Panc1 (cell line): ENCODE measurements at regions not wholly inside any gene's neighbourhood (a gene's known extent, or its start where the extent isn't known, plus 50 kb on each side); places are given as distances from the start of the nearest gene placed in this dataset.

Experiments used
- POLR2AphosphoS5 ChIP-seq: IDR thresholded peaks from 2 replicates; pipeline ENCODE4 v1.6.1; 2012; ENCODE audit warnings: mild to moderate bottlenecking, low read depth, low read length, moderate library complexity
- SIN3A ChIP-seq: IDR thresholded peaks from 2 replicates; pipeline ENCODE4 v1.6.1; 2012; ENCODE audit warnings: low read depth, mild to moderate bottlenecking, low read length, moderate library complexity, borderline replicate concordance; ENCODE audit not compliant: insufficient read depth
- TCF7L2 ChIP-seq: IDR thresholded peaks from 2 replicates; pipeline ENCODE4 v1.6.1; 2011; ENCODE audit warnings: mild to moderate bottlenecking, low read depth, low read length, inconsistent platforms
- TF ChIP-seq, protein P1 (sequence below): fragments of 450-650 bp; IDR thresholded peaks from 2 replicates; pipeline ENCODE4 v1.5.1; 2017; ENCODE audit warnings: mild to moderate bottlenecking
- TF ChIP-seq, protein P2 (sequence below), 2 experiments: IDR thresholded peaks; 2 replicates each; pipeline ENCODE4 v1.6.1; 2011 to 2012; ENCODE audit warnings: low read depth in 2 of 2, control low read depth in 1 of 2, low read length in 1 of 2, mild to moderate bottlenecking in 1 of 2, moderate library complexity in 1 of 2; ENCODE audit not compliant: insufficient read depth in 1 of 2

DNA sequence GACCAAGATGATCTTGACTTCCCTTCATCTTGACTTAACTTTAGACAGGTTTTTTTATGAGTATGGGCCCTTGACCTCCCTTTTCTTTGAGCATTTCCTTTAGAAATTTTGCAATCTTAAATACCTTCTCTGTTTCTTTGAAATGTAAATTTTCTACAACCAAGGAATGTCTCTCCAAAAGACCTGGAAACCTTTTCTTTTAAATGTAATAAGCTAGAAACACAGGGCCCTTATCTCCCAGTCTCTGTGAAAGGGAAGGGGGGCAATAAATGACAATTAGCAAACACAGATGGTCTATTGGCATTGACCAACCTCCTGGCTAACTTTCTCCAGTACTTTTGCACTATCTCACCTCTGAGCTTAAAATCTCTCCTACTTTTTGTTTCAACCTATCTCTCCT lies 144.3 kb upstream of the GK2 start:
- TF ChIP-seq POLR2AphosphoS5 (no peak), SIN3A (no peak), TCF7L2 (no peak)
- TF ChIP-seq, protein P1, sequence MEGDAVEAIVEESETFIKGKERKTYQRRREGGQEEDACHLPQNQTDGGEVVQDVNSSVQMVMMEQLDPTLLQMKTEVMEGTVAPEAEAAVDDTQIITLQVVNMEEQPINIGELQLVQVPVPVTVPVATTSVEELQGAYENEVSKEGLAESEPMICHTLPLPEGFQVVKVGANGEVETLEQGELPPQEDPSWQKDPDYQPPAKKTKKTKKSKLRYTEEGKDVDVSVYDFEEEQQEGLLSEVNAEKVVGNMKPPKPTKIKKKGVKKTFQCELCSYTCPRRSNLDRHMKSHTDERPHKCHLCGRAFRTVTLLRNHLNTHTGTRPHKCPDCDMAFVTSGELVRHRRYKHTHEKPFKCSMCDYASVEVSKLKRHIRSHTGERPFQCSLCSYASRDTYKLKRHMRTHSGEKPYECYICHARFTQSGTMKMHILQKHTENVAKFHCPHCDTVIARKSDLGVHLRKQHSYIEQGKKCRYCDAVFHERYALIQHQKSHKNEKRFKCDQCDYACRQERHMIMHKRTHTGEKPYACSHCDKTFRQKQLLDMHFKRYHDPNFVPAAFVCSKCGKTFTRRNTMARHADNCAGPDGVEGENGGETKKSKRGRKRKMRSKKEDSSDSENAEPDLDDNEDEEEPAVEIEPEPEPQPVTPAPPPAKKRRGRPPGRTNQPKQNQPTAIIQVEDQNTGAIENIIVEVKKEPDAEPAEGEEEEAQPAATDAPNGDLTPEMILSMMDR = no peak
- TF ChIP-seq, protein P2, sequence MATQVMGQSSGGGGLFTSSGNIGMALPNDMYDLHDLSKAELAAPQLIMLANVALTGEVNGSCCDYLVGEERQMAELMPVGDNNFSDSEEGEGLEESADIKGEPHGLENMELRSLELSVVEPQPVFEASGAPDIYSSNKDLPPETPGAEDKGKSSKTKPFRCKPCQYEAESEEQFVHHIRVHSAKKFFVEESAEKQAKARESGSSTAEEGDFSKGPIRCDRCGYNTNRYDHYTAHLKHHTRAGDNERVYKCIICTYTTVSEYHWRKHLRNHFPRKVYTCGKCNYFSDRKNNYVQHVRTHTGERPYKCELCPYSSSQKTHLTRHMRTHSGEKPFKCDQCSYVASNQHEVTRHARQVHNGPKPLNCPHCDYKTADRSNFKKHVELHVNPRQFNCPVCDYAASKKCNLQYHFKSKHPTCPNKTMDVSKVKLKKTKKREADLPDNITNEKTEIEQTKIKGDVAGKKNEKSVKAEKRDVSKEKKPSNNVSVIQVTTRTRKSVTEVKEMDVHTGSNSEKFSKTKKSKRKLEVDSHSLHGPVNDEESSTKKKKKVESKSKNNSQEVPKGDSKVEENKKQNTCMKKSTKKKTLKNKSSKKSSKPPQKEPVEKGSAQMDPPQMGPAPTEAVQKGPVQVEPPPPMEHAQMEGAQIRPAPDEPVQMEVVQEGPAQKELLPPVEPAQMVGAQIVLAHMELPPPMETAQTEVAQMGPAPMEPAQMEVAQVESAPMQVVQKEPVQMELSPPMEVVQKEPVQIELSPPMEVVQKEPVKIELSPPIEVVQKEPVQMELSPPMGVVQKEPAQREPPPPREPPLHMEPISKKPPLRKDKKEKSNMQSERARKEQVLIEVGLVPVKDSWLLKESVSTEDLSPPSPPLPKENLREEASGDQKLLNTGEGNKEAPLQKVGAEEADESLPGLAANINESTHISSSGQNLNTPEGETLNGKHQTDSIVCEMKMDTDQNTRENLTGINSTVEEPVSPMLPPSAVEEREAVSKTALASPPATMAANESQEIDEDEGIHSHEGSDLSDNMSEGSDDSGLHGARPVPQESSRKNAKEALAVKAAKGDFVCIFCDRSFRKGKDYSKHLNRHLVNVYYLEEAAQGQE (IDR thresholded peaks at IDR 0.05; ENCODE audit: insufficient read depth in 1 of 2, low read depth in 2 of 2, low read length in 1 of 2) = no peak
